ENCODE measurements at regions not wholly inside any gene's neighbourhood (a gene's known extent, or its start where the extent isn't known, plus 50 kb on each side); places are given as distances from the start of the nearest gene placed in this dataset.

DNA sequence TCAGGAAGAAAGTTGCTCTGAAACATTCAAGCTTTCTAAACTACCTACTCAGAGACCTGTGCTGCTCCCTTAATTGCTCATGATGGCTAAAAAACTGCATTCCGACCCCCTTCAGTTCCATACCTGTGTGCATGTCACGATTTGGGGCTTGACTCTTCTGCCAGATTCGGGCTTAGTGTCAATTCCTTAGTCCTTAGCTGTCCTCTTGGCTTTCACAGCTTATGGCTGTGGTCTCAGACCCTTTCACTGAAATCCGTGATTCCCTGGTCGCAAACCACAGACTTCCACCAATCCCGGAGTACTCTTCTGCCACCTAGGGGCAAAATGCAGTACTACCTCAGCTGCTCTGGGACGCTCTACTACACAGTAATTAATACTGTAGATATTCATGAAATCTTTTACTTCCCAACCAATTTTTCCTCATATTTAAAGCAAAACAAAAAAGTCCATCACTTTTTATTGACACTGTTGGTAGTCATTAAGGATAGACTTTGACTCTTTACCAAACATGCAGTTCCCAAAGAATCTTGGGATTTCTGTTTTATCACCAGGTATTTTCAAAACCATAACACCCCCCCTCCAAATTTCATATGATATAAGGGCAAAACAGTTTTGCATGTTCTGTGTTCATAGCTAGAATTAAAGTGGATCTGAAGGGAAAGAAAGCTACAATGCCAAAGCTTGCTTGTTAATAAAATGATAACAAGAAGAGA lies 617.4 kb downstream of the SLCO4C1 start:
- DNase-seq (peak in 4 of 5 donors; percentile 73 to 82 (median 78)), FAIRE-seq (no peak)
- Histone ChIP-seq H3K36me3 (ENCODE audit: control insufficient read depth in 2 of 3, insufficient read depth in 3 of 3, low read length in 3 of 3) (no peaks in the 10 kb centered on the region), H3K27me3 (ENCODE audit: control insufficient read depth, insufficient read depth, low read length) (no peaks in the 10 kb centered on the region), H3K9me3 (ENCODE audit: control insufficient read depth in 2 of 3, insufficient read depth in 1 of 3, low read length in 3 of 3) (no peaks in the 10 kb centered on the region), H3K4me1 (ENCODE audit: control insufficient read depth in 2 of 3, insufficient read depth in 2 of 3, low read depth in 1 of 3, low read length in 3 of 3) (peaks cover 0 to 2% (median 0%) of the 10 kb centered on the region in 3 donors), H3K27ac (ENCODE audit: low read depth in 2 of 2, low read length in 2 of 2) (no peak overlapping the region), H3K9ac (ENCODE audit: low read length in 3 of 3) (no peak overlapping the region), H3K4me3 (ENCODE audit: low read length in 3 of 3) (peak overlapping the region in 1 of 3 donors; percentile 44)
- intact Hi-C loops (cut with DNase I): no loop called here
- TF ChIP-seq CTCF (IDR thresholded peaks at IDR 0.05; ENCODE audit: borderline replicate concordance, extremely low read depth, insufficient read depth): peak; percentile 78

DNA sequence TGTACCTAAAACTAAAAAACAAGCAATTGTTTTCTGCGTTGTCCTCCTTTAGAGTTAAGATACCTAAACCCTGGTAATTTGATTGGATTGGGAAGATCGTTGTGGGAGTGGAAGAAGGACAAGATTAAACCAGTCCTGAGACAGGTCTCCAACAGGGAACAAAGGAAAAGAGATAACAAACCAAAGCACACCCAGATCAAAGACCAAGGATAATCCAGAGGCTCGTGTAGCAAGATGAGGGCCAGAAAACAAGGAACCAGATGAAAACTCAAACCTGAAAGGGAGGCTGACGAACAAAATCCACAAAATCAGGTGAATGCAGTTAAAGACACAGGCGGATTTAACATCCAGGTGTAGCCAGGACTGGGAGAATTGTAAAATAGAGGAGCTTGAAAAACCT lies 618.1 kb downstream of the SLCO4C1 start:
- no peaks in the 10 kb centered on the region for H3K9me3 ChIP-seq (ENCODE audit: control insufficient read depth in 2 of 3, insufficient read depth in 1 of 3, low read length in 3 of 3)
- TF ChIP-seq CTCF (IDR thresholded peaks at IDR 0.05; ENCODE audit: borderline replicate concordance, extremely low read depth, insufficient read depth): no peak
- DNase-seq: no peak
- H3K9ac ChIP-seq (ENCODE audit: low read length in 3 of 3): no peak overlapping the region
- no peak overlapping the region for H3K27ac ChIP-seq (ENCODE audit: low read depth in 2 of 2, low read length in 2 of 2)
- H3K27me3 ChIP-seq (ENCODE audit: control insufficient read depth, insufficient read depth, low read length): no peaks in the 10 kb centered on the region
- no peak for FAIRE-seq
- no peaks in the 10 kb centered on the region for H3K36me3 ChIP-seq (ENCODE audit: control insufficient read depth in 2 of 3, insufficient read depth in 3 of 3, low read length in 3 of 3)
- intact Hi-C loops (cut with DNase I): no loop called here
- H3K4me1 ChIP-seq (ENCODE audit: control insufficient read depth in 2 of 3, insufficient read depth in 2 of 3, low read depth in 1 of 3, low read length in 3 of 3): peaks cover 0 to 2% (median 0%) of the 10 kb centered on the region in 3 donors
- H3K4me3 ChIP-seq (ENCODE audit: low read length in 3 of 3): no peak overlapping the region

DNA sequence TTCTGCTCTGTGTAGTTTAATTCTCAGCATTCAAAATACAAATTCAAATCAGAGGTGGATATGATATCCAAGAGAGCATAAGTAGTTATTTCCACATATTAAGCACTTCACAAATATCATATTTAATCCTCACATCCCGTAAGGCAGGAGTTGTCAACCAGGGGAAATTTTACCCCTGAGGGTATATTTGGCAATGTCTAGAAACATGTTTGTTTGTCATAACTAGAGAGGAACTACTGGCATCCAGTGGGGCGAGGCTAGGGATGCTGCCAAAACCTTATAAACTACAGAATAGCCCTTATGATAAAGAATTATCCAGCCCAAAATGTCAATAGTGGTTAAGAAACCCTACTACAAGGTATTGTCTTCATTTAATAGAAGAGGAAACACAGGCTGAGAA lies 619.4 kb downstream of the SLCO4C1 start:
- peaks cover 0 to 2% (median 0%) of the 10 kb centered on the region in 3 donors for H3K4me1 ChIP-seq (ENCODE audit: control insufficient read depth in 2 of 3, insufficient read depth in 2 of 3, low read depth in 1 of 3, low read length in 3 of 3)
- no peak overlapping the region for H3K4me3 ChIP-seq (ENCODE audit: low read length in 3 of 3)
- no peak for DNase-seq
- H3K9me3 ChIP-seq (ENCODE audit: control insufficient read depth in 2 of 3, insufficient read depth in 1 of 3, low read length in 3 of 3): no peaks in the 10 kb centered on the region
- H3K27me3 ChIP-seq (ENCODE audit: control insufficient read depth, insufficient read depth, low read length): no peaks in the 10 kb centered on the region
- no peak overlapping the region for H3K9ac ChIP-seq (ENCODE audit: low read length in 3 of 3)
- H3K36me3 ChIP-seq (ENCODE audit: control insufficient read depth in 2 of 3, insufficient read depth in 3 of 3, low read length in 3 of 3): no peaks in the 10 kb centered on the region
- no peak for TF ChIP-seq CTCF (IDR thresholded peaks at IDR 0.05; ENCODE audit: borderline replicate concordance, extremely low read depth, insufficient read depth)
- H3K27ac ChIP-seq (ENCODE audit: low read depth in 2 of 2, low read length in 2 of 2): no peak overlapping the region
- intact Hi-C loops (cut with DNase I): no loop called here
- no peak for FAIRE-seq
